ENCODE measurements at regions not wholly inside any gene's neighbourhood (a gene's known extent, or its start where the extent isn't known, plus 50 kb on each side); places are given as distances from the start of the nearest gene placed in this dataset.

- Histone ChIP-seq H3K27ac (ENCODE audit: insufficient read depth in 1 of 2, low read depth in 1 of 2, low read length in 2 of 2, poor library complexity in 1 of 2, severe bottlenecking in 2 of 2) (no peak overlapping the region), H3K27me3 (replicated peaks in 2 of 5; ENCODE audit: control insufficient read depth in 4 of 5, insufficient read depth in 5 of 5, low read length in 4 of 5) (peaks cover 0 to 19% (median 6%) of the 10 kb centered on the region in 5 experiments), H3K36me3 (ENCODE audit: control insufficient read depth in 4 of 4, insufficient read depth in 4 of 4, low read length in 3 of 4) (no peaks in the 10 kb centered on the region), H3K4me1 (ENCODE audit: control extremely low read depth in 1 of 4, control insufficient read depth in 4 of 4, insufficient read depth in 4 of 4, low read length in 3 of 4) (no peaks in the 10 kb centered on the region), H3K9me3 (ENCODE audit: control extremely low read depth in 1 of 5, control insufficient read depth in 4 of 5, insufficient read depth in 2 of 5, low read depth in 1 of 5, low read length in 4 of 5) (no peaks in the 10 kb centered on the region), H3K4me3 (ENCODE audit: control insufficient read depth in 1 of 7, extremely low read depth in 1 of 7, insufficient read depth in 4 of 7, low read depth in 2 of 7, low read length in 6 of 7) (no peak overlapping the region)
- ChIA-PET POLR2A (no interaction called here), CTCF (no interaction called here)
- 22% methylated on average over 10 of the region's 20 CpGs for WGBS (ENCODE audit: insufficient coverage)
- DNase-seq, result no peak
Measured at GRCh38 chr1:5225707-5226704, 571.6 kb downstream of the AJAP1 start.

GRCh38 chr1:5223206-5223605 is 568.8 kb downstream of the AJAP1 start:
- Histone ChIP-seq H3K27me3 (replicated peaks in 2 of 5; ENCODE audit: control insufficient read depth in 4 of 5, insufficient read depth in 5 of 5, low read length in 4 of 5) (peaks cover 0 to 19% (median 6%) of the 10 kb centered on the region in 5 experiments), H3K9me3 (ENCODE audit: control extremely low read depth in 1 of 5, control insufficient read depth in 4 of 5, insufficient read depth in 2 of 5, low read depth in 1 of 5, low read length in 4 of 5) (no peaks in the 10 kb centered on the region), H3K36me3 (ENCODE audit: control insufficient read depth in 4 of 4, insufficient read depth in 4 of 4, low read length in 3 of 4) (no peaks in the 10 kb centered on the region), H3K27ac (ENCODE audit: insufficient read depth in 1 of 2, low read depth in 1 of 2, low read length in 2 of 2, poor library complexity in 1 of 2, severe bottlenecking in 2 of 2) (no peak overlapping the region), H3K4me3 (ENCODE audit: control insufficient read depth in 1 of 7, extremely low read depth in 1 of 7, insufficient read depth in 4 of 7, low read depth in 2 of 7, low read length in 6 of 7) (no peak overlapping the region), H3K4me1 (ENCODE audit: control extremely low read depth in 1 of 4, control insufficient read depth in 4 of 4, insufficient read depth in 4 of 4, low read length in 3 of 4) (no peaks in the 10 kb centered on the region)
- 89% methylated on average over 4 of the region's 4 CpGs for WGBS (ENCODE audit: insufficient coverage)
- DNase-seq, result no peak
- CTCF ChIA-PET, result no interaction called here
- POLR2A ChIA-PET, result no interaction called here

DNA sequence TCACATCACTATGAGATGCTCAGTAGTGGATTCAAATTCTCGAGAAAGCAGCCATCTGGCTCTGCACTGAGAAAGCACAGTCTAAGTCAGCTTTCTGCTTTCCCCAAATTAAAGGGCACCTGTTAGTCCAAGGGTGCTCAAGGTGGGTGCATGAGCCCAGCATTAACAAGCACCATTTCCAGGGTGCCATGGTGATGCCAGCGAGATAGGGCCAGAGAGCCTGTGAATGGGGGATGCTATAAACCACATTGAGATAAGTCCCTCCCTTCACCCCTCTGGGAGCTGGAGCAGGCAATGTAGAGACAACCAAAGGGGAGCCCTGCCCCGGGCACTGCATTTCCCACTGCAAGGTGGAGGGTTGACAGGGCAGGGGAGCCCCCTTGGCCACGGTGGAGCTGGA is 568.2 kb downstream of the AJAP1 start:
- Histone ChIP-seq H3K4me3 (ENCODE audit: control insufficient read depth in 1 of 7, extremely low read depth in 1 of 7, insufficient read depth in 4 of 7, low read depth in 2 of 7, low read length in 6 of 7) (no peak overlapping the region), H3K9me3 (ENCODE audit: control extremely low read depth in 1 of 5, control insufficient read depth in 4 of 5, insufficient read depth in 2 of 5, low read depth in 1 of 5, low read length in 4 of 5) (no peaks in the 10 kb centered on the region), H3K4me1 (ENCODE audit: control extremely low read depth in 1 of 4, control insufficient read depth in 4 of 4, insufficient read depth in 4 of 4, low read length in 3 of 4) (no peaks in the 10 kb centered on the region), H3K27me3 (replicated peaks in 2 of 5; ENCODE audit: control insufficient read depth in 4 of 5, insufficient read depth in 5 of 5, low read length in 4 of 5) (peaks cover 0 to 19% (median 6%) of the 10 kb centered on the region in 5 experiments), H3K36me3 (ENCODE audit: control insufficient read depth in 4 of 4, insufficient read depth in 4 of 4, low read length in 3 of 4) (no peaks in the 10 kb centered on the region), H3K27ac (ENCODE audit: insufficient read depth in 1 of 2, low read depth in 1 of 2, low read length in 2 of 2, poor library complexity in 1 of 2, severe bottlenecking in 2 of 2) (no peak overlapping the region)
- DNase-seq, result no peak
- WGBS (ENCODE audit: insufficient coverage), result 76% methylated on average over 4 of the region's 4 CpGs
- POLR2A ChIA-PET, result no interaction called here
- CTCF ChIA-PET, result no interaction called here

- ChIA-PET POLR2A (no interaction called here), CTCF (no interaction called here)
- DNase-seq, result no peak
- Histone ChIP-seq H3K27me3 (replicated peaks in 2 of 5; ENCODE audit: control insufficient read depth in 4 of 5, insufficient read depth in 5 of 5, low read length in 4 of 5) (peaks cover 0 to 12% (median 5%) of the 10 kb centered on the region in 5 experiments), H3K4me3 (ENCODE audit: control insufficient read depth in 1 of 7, extremely low read depth in 1 of 7, insufficient read depth in 4 of 7, low read depth in 2 of 7, low read length in 6 of 7) (no peak overlapping the region), H3K36me3 (ENCODE audit: control insufficient read depth in 4 of 4, insufficient read depth in 4 of 4, low read length in 3 of 4) (no peaks in the 10 kb centered on the region), H3K4me1 (ENCODE audit: control extremely low read depth in 1 of 4, control insufficient read depth in 4 of 4, insufficient read depth in 4 of 4, low read length in 3 of 4) (no peaks in the 10 kb centered on the region), H3K27ac (ENCODE audit: insufficient read depth in 1 of 2, low read depth in 1 of 2, low read length in 2 of 2, poor library complexity in 1 of 2, severe bottlenecking in 2 of 2) (no peak overlapping the region), H3K9me3 (ENCODE audit: control extremely low read depth in 1 of 5, control insufficient read depth in 4 of 5, insufficient read depth in 2 of 5, low read depth in 1 of 5, low read length in 4 of 5) (no peaks in the 10 kb centered on the region)
- WGBS (ENCODE audit: insufficient coverage), result 91% methylated on average over 6 of the region's 6 CpGs
Measured at GRCh38 chr1:5221451-5221850, 567.0 kb downstream of the AJAP1 start.

DNA sequence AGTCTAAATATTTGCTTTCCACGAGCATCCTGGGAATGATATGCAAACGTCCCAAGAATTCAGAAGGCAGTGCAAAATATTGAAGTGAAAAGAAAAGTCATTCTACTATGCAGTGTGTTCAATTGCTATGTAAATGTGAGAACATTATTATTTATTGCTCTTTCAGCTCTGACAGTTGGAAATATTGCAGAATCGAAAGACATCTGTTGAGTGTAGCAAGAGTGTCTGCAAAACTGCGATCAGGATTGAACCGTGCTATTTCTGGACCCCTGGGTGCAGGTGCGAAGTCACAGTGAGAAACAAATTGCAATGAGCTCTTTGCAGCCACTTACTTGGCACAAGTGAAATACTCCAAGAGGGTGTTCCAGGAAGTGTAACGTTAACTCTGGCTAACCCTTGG is 566.4 kb downstream of the AJAP1 start:
- Histone ChIP-seq H3K27me3 (replicated peaks in 2 of 5; ENCODE audit: control insufficient read depth in 4 of 5, insufficient read depth in 5 of 5, low read length in 4 of 5) (peaks cover 0 to 6% (median 2%) of the 10 kb centered on the region in 5 experiments), H3K4me1 (ENCODE audit: control extremely low read depth in 1 of 4, control insufficient read depth in 4 of 4, insufficient read depth in 4 of 4, low read length in 3 of 4) (no peaks in the 10 kb centered on the region), H3K4me3 (ENCODE audit: control insufficient read depth in 1 of 7, extremely low read depth in 1 of 7, insufficient read depth in 4 of 7, low read depth in 2 of 7, low read length in 6 of 7) (no peak overlapping the region), H3K9me3 (ENCODE audit: control extremely low read depth in 1 of 5, control insufficient read depth in 4 of 5, insufficient read depth in 2 of 5, low read depth in 1 of 5, low read length in 4 of 5) (no peaks in the 10 kb centered on the region), H3K27ac (ENCODE audit: insufficient read depth in 1 of 2, low read depth in 1 of 2, low read length in 2 of 2, poor library complexity in 1 of 2, severe bottlenecking in 2 of 2) (no peak overlapping the region), H3K36me3 (ENCODE audit: control insufficient read depth in 4 of 4, insufficient read depth in 4 of 4, low read length in 3 of 4) (no peaks in the 10 kb centered on the region)
- WGBS (ENCODE audit: insufficient coverage), result 80% methylated on average over 7 of the region's 7 CpGs
- POLR2A ChIA-PET, result no interaction called here
- CTCF ChIA-PET, result no interaction called here
- no peak for DNase-seq

DNA sequence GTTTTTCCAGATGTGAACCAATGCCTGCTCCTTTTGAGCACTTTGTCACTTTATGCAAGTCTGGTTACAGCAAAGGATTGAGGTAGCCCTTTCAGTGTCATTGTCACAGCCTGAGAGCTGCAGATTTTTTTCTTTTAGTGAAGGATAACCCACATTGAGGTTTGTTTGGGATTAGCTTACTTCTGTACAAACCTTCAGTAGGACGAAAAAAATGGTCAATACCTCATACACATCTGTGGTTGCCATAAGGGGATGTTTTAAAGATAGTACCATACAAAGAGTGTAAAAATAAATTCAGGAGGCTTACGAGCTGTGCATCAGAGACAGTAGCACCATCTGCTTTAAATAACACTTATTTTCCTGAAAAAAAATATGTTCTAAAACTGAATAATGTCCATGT is 566.0 kb downstream of the AJAP1 start:
- H3K4me1 ChIP-seq (ENCODE audit: control extremely low read depth in 1 of 4, control insufficient read depth in 4 of 4, insufficient read depth in 4 of 4, low read length in 3 of 4), result no peaks in the 10 kb centered on the region
- no peaks in the 10 kb centered on the region for H3K9me3 ChIP-seq (ENCODE audit: control extremely low read depth in 1 of 5, control insufficient read depth in 4 of 5, insufficient read depth in 2 of 5, low read depth in 1 of 5, low read length in 4 of 5)
- no peaks in the 10 kb centered on the region for H3K36me3 ChIP-seq (ENCODE audit: control insufficient read depth in 4 of 4, insufficient read depth in 4 of 4, low read length in 3 of 4)
- H3K27ac ChIP-seq (ENCODE audit: insufficient read depth in 1 of 2, low read depth in 1 of 2, low read length in 2 of 2, poor library complexity in 1 of 2, severe bottlenecking in 2 of 2), result no peak overlapping the region
- no peak for DNase-seq
- ChIA-PET CTCF (no interaction called here), POLR2A (no interaction called here)
- no peak overlapping the region for H3K4me3 ChIP-seq (ENCODE audit: control insufficient read depth in 1 of 7, extremely low read depth in 1 of 7, insufficient read depth in 4 of 7, low read depth in 2 of 7, low read length in 6 of 7)
- WGBS (ENCODE audit: insufficient coverage), result no CpG with 5 or more reads among the region's 2 CpGs
- peaks cover 0 to 4% (median 2%) of the 10 kb centered on the region in 5 experiments for H3K27me3 ChIP-seq (replicated peaks in 2 of 5; ENCODE audit: control insufficient read depth in 4 of 5, insufficient read depth in 5 of 5, low read length in 4 of 5)

DNA sequence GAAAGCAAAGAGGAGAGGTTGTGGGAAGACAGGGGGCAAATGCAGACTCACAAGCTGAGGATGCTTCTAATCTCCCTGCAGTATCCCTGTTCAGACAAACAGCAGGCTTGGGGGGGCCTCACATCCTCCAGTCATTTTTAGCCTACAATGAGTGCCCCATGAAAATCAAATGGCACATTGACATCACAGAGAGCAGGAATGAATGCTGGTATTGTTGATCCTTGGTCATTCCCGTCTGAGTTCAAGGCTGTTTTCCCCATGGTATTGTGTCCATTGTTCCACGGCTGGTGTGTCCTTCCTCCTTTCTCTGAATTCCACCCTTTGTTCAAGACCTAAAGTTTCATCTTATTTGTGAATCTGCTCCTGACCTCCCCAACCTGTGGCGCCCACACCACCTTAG is 545.6 kb downstream of the AJAP1 start:
- Histone ChIP-seq H3K27ac (ENCODE audit: insufficient read depth in 1 of 2, low read depth in 1 of 2, low read length in 2 of 2, poor library complexity in 1 of 2, severe bottlenecking in 2 of 2) (no peak overlapping the region), H3K4me3 (ENCODE audit: control insufficient read depth in 1 of 7, extremely low read depth in 1 of 7, insufficient read depth in 4 of 7, low read depth in 2 of 7, low read length in 6 of 7) (no peak overlapping the region), H3K36me3 (ENCODE audit: control insufficient read depth in 4 of 4, insufficient read depth in 4 of 4, low read length in 3 of 4) (no peaks in the 10 kb centered on the region), H3K4me1 (ENCODE audit: control extremely low read depth in 1 of 4, control insufficient read depth in 4 of 4, insufficient read depth in 4 of 4, low read length in 3 of 4) (no peaks in the 10 kb centered on the region), H3K27me3 (replicated peaks in 2 of 5; ENCODE audit: control insufficient read depth in 4 of 5, insufficient read depth in 5 of 5, low read length in 4 of 5) (peaks cover 0 to 3% (median 0%) of the 10 kb centered on the region in 5 experiments), H3K9me3 (ENCODE audit: control extremely low read depth in 1 of 5, control insufficient read depth in 4 of 5, insufficient read depth in 2 of 5, low read depth in 1 of 5, low read length in 4 of 5) (peaks cover 0 to 2% (median 0%) of the 10 kb centered on the region in 5 experiments)
- ChIA-PET POLR2A (interaction anchor here (0.6 kb wide), 1 partner anchor 671 kb away, joined by 3 read pairs; no protein-coding TSS in a partner anchor), CTCF (no interaction called here)
- 81% methylated on average over 3 of the region's 3 CpGs for WGBS (ENCODE audit: insufficient coverage)
- no peak for DNase-seq
